ENCODE measurements at regions not wholly inside any gene's neighbourhood (a gene's known extent, or its start where the extent isn't known, plus 50 kb on each side); places are given as distances from the start of the nearest gene placed in this dataset.
A peak's percentile ranks its signal among the peaks of the same experiment; 100 is the strongest.

DNA sequence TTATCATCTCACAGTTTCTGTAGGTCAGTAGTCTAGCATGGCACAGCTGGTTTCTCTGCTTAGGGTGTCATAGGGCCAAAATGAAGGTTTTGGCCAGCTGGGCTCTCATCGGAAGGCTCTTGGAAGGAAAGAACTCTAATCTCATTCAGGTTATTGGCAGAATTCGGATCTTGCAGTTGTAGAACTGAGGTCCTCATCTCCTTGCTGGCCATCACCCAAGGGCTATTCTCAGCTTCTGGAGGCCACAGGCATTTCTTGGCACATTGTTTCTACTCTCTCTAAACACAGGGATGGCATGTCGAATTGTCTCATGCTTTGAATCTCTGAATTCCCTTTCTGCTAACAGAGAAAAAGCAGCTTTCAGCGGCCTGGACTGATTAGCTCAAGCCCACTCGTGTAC, 258.0 kb upstream of the SMARCA2 start:
- no peak for DNase-seq (ENCODE audit: low read depth)

DNA sequence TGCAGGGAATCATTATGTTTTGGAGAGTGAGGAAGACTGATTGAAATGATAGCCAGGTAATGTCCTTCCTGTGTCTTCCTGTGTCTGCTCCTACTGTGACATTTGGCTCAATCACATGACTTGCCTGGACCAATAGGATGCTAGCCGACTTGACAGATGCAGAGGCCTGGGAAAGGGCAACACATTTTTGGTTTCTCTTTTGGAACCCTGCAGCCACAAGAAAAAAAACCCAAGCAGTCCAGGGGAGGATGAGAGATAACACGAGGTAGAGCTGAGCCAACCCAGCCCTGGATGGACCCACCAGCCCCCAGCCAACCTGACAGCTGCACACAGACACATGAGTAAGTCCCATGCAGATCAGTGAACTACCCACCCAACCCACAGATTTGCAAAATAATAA, 256.1 kb upstream of the SMARCA2 start:
- DNase-seq (ENCODE audit: low read depth): peak; percentile 25

DNA sequence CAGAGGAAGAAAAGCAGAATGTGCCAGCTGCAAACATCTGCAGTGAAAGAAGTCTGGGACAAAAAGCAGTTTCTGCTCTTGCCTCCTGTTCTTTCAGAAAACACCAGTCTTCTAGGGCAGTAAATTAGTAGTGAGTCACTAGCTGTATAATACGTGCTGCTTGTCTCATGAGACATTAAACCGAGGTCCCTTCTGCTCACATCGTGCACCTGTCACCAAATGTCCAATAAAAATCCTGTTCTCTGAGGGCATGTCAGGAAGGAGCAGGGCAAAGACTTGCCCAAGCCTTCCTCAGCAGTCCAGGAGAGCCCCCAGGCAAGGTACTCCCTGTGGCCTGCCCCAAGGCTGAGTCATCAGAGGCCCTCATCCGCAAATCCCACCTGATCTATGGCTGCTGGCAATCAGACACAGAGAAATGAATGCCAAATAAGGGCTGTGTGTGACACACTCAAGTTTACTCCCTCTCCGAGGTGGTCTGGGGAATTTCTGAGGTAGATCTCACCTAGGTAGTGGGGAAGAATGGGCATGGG, 255.3 kb upstream of the SMARCA2 start:
- DNase-seq (ENCODE audit: low read depth): peak; percentile 54

DNA sequence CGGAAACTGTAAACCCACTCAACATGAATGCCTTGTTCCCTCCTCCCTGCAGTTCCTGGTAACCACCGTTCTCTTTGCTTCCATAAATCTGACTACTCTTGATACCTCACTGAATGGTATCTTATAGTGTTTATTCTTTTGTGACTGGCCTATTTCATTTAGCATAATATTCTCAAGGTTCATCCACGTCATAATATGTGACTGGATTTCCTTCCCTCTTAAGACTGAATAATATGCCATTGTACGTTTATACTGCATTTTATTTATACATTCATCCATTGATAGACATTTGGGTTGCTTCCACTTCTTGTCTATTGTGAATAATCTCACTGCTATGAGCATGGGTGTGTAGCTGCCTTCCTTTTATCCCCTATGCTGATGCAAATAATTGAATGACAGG, 253.3 kb upstream of the SMARCA2 start:
- DNase-seq (ENCODE audit: low read depth): no peak

DNA sequence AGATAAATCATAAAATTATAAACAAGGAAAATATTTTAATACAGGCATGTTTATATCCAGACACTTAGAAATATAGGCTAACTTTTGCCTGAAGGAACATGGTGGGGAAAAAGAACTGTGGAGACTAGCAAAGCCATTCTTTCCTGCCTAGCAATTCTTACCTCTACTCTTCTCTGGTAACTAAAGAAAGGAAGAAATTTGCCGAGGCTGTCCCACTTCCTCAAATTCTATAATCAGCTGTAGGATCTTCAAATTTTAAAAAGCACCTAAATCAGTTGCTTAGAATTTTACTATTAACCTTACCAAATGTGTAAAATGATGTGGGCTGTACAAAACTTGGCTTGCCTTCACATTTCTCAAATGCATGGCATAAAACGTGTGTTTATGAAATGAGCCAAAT, 249.1 kb upstream of the SMARCA2 start:
- no peak for DNase-seq (ENCODE audit: low read depth)

DNA sequence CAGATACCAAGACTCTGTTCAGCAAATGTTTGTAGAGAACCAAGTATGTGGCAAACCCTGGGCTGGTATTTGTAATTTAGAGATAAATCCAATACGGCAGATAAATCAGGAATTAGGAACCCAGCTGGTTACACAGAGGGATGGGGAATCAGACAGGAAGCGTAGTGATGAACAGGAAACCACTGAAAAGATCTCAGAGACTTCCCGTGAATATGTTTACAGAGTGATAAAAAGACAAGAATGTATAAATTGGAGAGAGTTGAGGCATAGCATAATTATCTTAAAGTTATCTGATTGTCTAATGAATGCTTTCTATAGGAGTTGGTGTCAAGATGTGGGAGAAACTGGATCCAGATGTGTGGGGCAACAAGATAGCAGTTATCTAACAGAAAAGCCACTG, 246.6 kb upstream of the SMARCA2 start:
- no peak for DNase-seq (ENCODE audit: low read depth)

DNA sequence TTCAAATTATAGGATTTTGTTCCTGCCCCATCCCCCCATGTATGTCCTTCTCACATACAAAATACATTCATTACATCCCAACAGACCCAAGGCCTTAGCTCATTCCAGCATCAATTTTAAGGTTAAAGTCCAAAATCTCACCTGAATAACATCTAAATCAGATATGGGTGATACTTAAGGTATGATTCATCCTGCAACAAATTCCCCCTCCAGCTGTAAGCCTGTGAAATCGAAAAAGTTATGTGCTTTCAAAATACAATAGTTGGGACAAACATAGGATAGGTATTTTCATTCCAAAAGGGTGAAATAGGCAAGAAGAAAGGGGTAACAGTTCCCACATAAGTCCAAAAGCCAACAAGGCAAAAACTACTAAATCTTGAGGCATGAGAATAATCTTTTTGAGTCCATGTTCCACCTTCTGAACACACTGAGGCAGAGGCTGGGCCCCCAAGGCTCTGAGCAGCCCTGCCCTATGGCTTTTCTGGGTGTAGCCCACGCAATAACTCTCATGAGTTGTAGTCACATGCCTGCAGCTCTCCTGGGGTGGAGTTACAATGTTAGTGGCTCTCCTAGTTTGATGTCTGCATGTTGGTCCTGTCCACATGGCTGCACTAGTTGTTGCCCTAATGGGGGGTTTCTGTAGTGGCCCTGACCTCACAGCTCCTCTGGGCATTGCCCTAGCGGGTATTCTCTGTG, 243.9 kb upstream of the SMARCA2 start:
- no peak for DNase-seq (ENCODE audit: low read depth)

DNA sequence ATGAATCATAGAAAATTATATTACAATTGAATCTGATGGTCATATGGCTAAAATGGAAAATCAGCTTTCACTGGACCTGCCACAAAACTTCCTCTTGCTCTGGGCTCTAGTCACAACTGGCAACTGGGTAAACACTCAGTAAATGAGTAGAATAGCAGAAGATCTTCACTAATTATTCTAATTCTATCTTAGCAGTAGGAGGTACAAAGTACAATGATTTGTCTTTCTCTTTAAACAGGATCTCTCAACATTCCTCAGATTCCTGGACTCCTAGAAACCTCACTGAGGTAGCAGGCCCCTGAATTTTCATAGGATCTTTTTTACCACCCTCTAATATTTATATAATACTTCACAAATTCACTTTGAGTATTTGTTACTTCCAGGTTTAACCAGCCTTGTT, 239.9 kb upstream of the SMARCA2 start:
- no peak for DNase-seq (ENCODE audit: low read depth)

DNA sequence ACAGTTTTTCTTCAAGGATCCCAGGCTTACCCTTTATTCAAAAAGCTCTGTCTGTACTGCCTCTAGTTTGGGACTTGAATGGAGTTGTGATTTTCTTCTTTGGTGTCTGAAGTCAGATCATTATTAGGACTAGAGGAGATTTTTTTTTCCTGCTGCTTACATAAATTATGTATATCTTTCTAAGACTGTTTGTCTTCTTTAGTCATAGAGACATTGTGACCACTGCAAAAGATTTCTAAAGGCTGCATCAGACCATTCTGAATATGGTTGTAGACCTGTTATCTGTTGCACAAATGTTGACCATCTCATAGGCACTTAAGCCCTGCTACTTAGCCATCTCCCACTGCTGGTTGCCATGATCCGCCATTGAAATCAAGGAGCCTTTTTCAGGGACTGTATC, 238.5 kb upstream of the SMARCA2 start:
- DNase-seq (ENCODE audit: low read depth): no peak

DNA sequence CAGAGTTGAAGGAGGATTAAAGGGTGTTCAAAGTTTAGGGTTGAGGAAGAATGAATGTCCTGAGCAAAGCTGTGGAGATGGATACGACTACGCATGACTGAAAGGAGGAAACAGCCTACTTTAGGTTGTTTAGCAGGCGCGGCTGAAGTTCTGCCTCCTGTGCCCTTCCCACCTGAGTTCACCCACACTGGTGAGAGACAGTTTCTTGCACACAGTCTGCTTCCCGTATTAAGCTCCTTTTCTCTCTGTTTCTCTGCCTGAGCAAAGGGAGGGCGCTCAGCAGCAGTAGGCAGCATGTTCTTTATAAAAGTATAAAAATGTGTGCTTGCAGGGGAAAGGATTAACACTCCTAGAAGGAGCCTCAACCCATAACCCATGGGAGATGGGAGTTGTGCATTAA, 224.0 kb upstream of the SMARCA2 start:
- DNase-seq (ENCODE audit: low read depth): no peak

DNA sequence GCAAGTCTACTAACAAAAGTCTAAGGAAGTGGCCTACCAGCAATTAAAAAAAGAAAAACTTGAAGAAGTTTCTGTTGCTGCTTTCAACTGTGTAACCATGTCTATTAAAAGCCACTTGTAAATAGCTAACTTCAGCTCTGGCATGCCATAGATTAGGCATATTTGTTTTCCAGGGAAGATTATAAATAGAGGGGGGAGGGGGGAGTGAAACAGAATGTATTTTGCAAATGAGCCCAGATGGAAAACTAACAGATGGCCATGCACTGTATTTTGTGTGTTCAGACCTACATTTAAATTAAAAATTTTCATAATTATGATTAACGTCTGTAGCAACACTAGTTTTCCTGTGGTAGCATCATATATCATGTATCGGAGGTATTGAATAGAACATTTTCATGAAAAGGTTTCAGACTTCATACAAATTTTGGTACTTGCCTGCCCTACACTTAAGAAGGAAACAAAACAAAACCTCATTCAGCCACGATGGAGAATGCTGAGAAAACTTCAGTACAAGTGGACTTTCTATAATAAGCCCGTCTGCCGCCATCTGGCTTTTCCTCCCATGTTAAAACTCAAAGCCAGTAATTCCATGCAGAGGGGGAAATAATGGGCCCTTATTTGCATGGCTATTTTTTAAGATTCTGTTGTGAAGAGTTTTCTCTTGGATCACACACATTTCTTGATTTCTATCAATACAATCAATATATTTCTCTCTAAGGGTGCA, 220.4 kb upstream of the SMARCA2 start:
- DNase-seq (ENCODE audit: low read depth): no peak

DNA sequence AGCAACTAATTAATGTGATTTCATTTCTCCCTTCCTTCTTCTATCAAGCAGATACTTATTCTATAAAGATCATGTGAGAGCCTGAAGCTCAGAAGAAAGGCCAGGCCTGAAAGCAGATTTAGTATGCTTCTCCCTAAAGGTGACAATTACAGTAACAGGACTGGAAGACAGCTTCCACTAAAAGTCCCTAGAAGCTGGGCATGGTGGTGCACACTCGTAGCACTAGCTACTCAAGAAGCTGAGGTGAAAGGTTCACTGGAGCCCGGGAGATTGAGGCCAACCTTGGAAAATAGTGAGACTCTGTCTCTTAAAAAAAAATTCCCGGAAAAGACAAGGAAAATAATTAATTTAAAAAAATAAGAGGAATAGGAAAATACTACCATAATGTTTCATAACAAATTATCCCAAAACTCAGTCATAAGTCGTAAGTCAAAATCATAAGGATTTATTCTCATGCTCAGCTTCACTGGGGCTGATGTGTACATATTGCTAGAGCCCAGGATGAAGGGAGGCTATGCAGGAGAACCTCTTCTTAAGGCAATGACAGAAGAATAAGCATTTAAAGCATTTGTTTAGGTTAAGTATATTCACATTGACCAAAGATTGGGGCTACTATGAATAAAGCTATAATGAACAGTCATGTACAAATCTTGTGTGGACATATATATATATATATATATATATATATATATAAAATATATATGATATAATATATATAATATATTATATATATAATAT, 210.8 kb upstream of the SMARCA2 start:
- no peak for DNase-seq (ENCODE audit: low read depth)

DNA sequence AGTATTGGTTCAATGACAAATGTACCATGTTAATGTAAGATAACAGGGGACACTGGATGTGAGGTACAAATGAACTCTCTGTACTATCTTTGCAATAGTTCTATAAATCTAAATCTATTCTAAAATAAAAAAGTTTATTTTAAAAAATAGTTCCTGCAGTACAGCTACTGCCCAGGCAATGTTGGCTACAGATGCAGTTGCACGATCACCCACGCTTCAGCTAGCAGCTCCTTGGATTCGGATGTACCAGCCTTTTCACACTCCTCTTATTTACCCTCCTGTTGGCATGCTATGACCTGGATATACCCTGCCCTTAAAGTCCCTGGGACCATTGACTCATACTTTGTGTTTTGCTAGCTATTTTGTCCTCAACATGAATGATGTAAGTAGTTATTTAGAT, 185.4 kb upstream of the SMARCA2 start:
- DNase-seq (ENCODE audit: low read depth): no peak

DNA sequence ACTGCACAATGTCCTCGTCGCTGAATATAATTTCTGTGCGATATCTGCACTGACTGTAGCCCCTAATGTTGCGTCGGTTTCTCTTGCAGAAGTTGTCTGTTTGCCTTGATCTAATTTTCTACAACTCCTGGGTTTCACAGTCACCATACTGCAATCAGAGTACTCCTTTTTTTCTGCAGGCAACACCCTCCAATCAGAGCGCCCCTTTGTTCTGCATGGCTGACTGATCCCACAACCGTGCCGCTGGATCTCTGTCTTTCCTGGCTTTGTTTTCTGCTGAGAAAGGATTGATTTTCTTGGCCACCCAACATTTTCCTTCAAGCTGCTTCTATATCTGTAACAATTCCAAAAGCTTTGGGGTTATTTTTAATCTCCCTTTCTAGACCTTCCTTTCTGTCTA, 182.2 kb upstream of the SMARCA2 start:
- no peak for DNase-seq (ENCODE audit: low read depth)

DNA sequence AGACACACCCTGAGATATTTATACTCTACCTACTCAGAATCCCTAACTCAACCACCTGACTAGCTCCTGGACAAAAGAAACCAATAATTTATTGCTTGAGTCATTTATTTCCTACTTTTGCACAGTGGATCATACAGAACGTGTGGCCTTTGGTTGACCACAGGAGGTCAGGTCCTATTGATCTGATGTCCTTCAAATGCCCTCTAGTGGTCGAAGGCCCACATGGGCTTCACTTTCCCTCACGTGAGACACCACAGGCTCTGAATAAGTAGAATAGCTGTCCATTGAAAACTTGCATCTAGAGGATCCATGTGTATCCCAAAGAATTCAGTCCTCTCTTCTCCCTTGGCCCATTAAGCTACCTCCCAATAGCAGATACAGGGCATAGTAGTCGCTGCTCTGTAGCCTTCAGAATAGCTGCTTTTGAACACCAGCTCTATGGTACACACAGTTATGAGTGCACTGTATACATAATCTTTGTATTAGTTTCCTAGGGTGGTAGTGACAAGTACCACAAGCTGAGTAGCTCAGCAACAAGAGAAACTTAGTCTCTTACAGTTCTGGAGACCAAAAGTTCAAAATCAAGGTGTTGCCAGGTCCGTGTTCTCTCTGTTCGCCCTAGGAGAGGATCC, 177.6 kb upstream of the SMARCA2 start:
- DNase-seq (ENCODE audit: low read depth): peak; percentile 58

DNA sequence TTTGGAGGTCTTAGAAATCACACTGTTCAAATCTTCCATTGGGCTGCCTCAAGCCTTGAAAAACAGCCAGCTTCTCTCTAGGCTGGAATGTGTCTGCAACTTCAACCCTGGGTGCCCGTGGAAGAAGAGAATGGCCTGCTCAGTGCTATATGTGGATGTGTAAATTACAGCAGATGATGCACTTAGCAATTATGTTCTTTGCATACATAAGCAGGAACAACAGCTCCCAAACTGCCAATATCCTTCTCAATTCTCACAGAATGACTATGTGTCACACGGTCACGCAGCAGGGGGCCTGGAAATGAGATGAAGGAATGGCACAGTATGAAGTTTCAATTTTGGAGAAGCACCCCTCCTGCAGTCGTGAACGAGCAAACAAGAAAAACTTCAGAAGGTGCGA, 175.2 kb upstream of the SMARCA2 start:
- peak; percentile 41 for DNase-seq (ENCODE audit: low read depth)

DNA sequence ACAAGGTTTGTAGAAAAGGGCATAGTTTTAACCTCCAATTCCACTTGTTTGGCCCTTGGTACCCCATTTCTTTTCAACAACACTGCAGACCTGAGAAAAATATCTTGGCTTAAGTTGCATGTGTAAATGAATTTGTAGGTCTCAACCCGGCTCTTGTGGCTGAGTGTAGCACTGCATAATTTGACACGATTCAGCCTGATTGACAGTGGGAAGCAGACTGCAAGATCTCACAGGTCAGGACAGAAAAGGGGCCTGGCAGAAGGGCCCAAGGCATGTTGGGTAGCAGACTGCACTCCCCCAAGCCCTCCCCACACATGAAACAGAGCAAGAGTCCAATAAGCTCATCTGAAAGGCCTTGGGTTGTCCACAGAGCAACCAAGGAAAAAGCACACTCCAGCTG, 169.7 kb upstream of the SMARCA2 start:
- no peak for DNase-seq (ENCODE audit: low read depth)

DNA sequence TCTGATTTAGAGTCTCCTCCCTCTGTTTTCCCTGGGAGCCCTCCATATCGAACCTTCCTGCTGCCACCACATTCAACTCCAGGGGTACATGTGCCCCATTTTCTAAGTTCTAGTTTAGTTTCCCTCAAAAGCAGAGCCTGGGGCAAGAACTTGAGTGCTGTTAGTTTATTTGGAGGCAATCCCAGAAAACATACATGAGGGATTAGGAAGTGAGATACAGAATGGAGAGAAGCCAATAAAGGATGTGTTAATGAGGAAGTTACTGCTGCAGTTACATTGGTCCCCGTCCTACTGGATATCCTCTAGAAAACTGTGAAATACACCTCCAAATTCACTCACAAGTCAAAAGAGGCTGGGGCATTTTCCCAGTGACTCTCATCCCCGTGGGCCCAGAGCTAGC, 159.4 kb upstream of the SMARCA2 start:
- no peak for DNase-seq (ENCODE audit: low read depth)

DNA sequence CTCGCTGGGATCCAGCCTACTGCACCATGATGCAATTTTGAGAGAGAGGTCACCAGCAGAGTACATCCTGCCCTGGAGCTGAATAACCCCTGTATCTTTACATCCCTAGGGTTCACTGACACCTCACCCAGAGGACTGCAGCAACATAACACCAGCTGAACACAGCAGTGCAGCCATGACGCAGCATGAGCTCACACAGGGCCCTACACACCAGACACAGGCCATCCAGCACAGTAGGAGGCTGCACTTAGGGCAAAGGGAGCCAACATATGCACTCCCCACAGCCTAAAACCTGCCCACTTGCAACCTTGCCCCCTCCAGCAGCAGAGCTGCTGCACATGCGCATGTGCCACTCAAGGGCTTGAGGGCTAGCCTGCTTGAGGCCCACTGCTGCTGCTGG, 157.3 kb upstream of the SMARCA2 start:
- no peak for DNase-seq (ENCODE audit: low read depth)

DNA sequence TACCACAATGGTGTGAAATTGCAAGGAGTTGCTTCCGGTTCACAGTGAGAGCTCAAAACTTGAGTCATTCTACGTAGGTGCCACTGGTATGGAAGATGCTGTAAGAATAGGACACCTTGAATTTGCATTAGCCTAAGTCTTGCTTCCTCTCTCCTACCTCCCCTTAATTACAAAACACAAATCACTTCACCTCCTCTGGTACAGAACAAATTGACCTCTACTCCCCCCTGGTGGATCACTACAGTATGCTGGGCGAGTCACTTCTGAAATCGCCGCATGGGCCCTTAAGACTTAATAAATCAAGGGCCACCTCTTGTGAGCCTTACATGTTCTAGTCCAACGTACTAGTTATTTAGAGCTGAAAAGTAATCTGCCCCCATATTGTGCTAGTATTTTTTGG, 145.3 kb upstream of the SMARCA2 start:
- DNase-seq (ENCODE audit: low read depth): peak; percentile 44

DNA sequence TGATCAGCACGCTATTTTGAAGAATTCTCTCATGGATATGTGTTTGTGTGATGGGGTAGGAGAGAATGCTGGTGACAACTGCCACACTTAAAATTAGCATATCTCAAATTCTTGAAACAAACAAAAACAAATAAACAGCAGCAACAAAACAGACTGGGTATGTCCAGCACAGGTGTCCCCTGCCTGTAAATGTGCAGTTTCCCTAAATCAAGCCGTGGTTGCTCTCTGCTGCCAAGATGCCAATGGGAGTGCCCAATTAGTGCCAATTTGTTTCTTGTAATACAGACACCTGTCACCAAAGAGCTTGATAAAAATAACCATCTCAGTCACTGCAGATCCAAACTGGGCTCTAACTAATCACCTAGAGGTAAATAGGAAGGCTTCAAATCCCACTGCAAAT, 144.2 kb upstream of the SMARCA2 start:
- DNase-seq (ENCODE audit: low read depth): no peak
